Esophagus (tissue), 2 donors: ENCODE measurements at regions not wholly inside any gene's neighbourhood (a gene's known extent, or its start where the extent isn't known, plus 50 kb on each side); places are given as distances from the start of the nearest gene placed in this dataset.

Experiments used
- H3K27ac ChIP-seq, 2 donors: one replicate each; pipeline ENCODE4 v1.5.1; 2013; ENCODE audit warnings: low read depth in 2 of 2, mild to moderate bottlenecking in 2 of 2, inconsistent platforms in 1 of 2, low read length in 1 of 2, moderate library complexity in 1 of 2
- H3K27me3 ChIP-seq, 2 donors: one replicate each; pipeline ENCODE4 v1.6.1; 2013; ENCODE audit warnings: low read length in 2 of 2, control low read depth in 1 of 2, mild to moderate bottlenecking in 1 of 2; ENCODE audit not compliant: insufficient read depth in 2 of 2, control insufficient read depth in 1 of 2
- H3K36me3 ChIP-seq, 2 donors: one replicate each; pipeline ENCODE4 v1.6.1; 2013; ENCODE audit warnings: low read length in 1 of 2; ENCODE audit not compliant: control insufficient read depth in 2 of 2, insufficient read depth in 2 of 2
- H3K4me1 ChIP-seq, 2 donors: one replicate each; pipeline ENCODE4 v1.6.1; 2013; ENCODE audit warnings: low read length in 1 of 2; ENCODE audit not compliant: control insufficient read depth in 2 of 2, insufficient read depth in 2 of 2
- H3K4me3 ChIP-seq, 2 donors: one replicate each; pipeline ENCODE4 v1.5.1; 2013; ENCODE audit warnings: low read length in 2 of 2, mild to moderate bottlenecking in 2 of 2, low read depth in 1 of 2, moderate library complexity in 1 of 2
- H3K9me3 ChIP-seq, 2 donors: one replicate each; pipeline ENCODE4 v1.6.1; 2013; ENCODE audit warnings: mild to moderate bottlenecking in 2 of 2, low read depth in 1 of 2, low read length in 1 of 2, moderate library complexity in 1 of 2; ENCODE audit not compliant: control insufficient read depth in 2 of 2, insufficient read depth in 1 of 2
- WGBS, 2 donors: extraction: QIAGEN DNeasy Blood & Tissue Kit; methylation state at CpG; one replicate each; pipeline ENCODE4 v1.1.7; 2013; 5-methylcytosine and 5-hydroxymethylcytosine counted together
- donor health status: healthy with polysubstance abuse.
- donor health status: Bipolar disorder and iron deficiency.

- WGBS, 2 donors: 74 to 78% methylated on average over 15 of the region's 15 CpGs
Measured at GRCh38 chr22:49068861-49069500, 758.7 kb downstream of the BRD1 start.

DNA sequence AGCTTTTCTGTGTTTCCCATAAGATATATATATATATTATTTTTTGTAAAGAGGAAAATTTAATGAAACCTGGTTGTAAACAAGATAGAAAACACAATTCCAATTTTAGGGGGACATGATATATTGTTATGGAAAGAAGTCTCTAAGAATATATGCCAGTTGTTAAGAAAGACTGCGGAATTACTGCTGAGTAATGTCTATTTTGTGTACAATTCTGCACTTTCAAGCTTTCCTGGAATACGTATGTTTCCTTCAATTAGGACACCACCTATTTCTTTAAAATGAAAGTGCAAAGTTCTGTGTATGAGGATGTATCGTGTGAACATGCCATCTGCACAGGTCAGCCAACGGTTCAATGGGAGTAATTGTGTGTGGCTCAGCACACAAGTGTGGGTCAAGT, 760.2 kb downstream of the BRD1 start:
- 72 to 82% methylated on average over 4 of the region's 4 CpGs for WGBS, 2 donors
- H3K27me3 ChIP-seq: peaks cover 3% of the 10 kb centered on the region in 2 donors

More at GRCh38 chr22:49068861-49069500, 758.7 kb downstream of the BRD1 start:
- H3K9me3 ChIP-seq: no peaks in the 10 kb centered on the region
- no peak overlapping the region for H3K4me3 ChIP-seq
- H3K36me3 ChIP-seq: no peaks in the 10 kb centered on the region
- no peak overlapping the region for H3K27ac ChIP-seq
- H3K4me1 ChIP-seq: no peaks in the 10 kb centered on the region
- peaks cover 3% of the 10 kb centered on the region in 2 donors for H3K27me3 ChIP-seq

DNA sequence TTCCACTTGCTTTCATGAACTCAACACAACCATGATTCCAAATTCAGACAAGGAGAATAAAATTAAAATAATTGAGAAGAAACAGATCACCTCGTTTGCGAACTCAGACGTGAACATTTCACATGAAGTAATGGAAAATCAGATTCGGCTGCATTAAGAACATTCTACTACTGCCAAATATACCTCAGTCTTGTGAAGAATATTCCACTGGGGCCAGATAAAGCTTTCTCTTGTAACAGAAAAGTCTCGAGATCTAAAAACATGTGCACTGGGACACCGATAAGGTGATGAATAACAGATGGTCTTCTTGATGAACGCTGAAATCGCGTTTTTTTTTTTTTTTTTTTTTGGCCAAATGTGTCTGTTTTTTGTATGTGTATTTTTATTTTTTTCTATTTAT, 761.1 kb downstream of the BRD1 start:
- no peaks in the 10 kb centered on the region for H3K4me1 ChIP-seq
- no peaks in the 10 kb centered on the region for H3K9me3 ChIP-seq
- H3K27ac ChIP-seq: no peak overlapping the region
- no peak overlapping the region for H3K4me3 ChIP-seq
- H3K27me3 ChIP-seq: peaks cover 3% of the 10 kb centered on the region in 2 donors
- WGBS, 2 donors: 72 to 79% methylated on average over 9 of the region's 9 CpGs
- no peaks in the 10 kb centered on the region for H3K36me3 ChIP-seq

More for the DNA sequence above, 760.2 kb downstream of the BRD1 start:
- H3K4me1 ChIP-seq: no peaks in the 10 kb centered on the region
- H3K9me3 ChIP-seq: no peaks in the 10 kb centered on the region
- no peak overlapping the region for H3K4me3 ChIP-seq
- H3K27ac ChIP-seq: no peak overlapping the region
- H3K36me3 ChIP-seq: no peaks in the 10 kb centered on the region

DNA sequence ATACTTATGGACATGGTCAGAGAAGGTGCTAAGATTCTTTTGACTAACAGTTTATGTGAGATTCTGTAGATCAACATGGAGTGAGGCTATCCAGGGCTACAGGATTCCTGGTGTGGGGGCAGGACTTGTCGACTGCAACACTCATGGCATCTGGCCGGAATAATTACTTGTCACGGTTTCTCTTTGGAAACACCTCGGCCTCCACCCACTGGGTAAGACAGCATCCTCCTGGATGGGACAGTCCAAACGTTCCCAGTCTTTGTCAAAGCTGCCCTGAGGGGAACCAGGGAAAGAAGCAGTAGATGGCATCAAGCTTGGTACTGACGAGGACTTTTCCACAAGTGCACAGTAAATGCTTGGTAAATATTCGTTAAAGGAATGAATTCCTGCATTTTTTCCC, 762.8 kb downstream of the BRD1 start:
- WGBS, 2 donors: 66 to 75% methylated on average over 7 of the region's 7 CpGs
- no peaks in the 10 kb centered on the region for H3K4me1 ChIP-seq

DNA sequence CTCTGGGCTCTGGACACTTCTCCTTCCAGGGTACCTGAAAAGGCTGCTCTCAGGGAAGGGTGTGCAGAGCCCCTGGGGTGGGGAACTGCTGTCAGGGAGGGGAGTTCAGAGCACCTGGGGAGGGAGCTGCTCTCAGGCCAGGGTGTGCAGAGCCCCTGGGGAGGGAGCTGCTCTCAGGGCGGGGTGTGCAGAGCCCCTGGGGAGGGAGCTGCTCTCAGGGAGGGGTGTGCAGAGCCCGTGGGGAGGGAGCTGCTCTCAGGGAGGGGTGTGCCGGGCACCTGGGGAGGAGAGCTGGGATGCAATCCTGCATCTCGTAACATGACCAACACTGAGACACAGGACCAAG, 764.2 kb downstream of the BRD1 start:
- Histone ChIP-seq H3K4me3 (no peak overlapping the region), H3K9me3 (no peaks in the 10 kb centered on the region), H3K27me3 (peaks cover 0 to 3% of the 10 kb centered on the region in 2 donors), H3K27ac (no peak overlapping the region), H3K36me3 (no peaks in the 10 kb centered on the region), H3K4me1 (no peaks in the 10 kb centered on the region)
- 52 to 56% methylated on average over 4 of the region's 4 CpGs for WGBS, 2 donors

More for the DNA sequence above, 762.8 kb downstream of the BRD1 start:
- Histone ChIP-seq H3K4me3 (no peak overlapping the region), H3K27ac (no peak overlapping the region), H3K9me3 (no peaks in the 10 kb centered on the region), H3K36me3 (no peaks in the 10 kb centered on the region), H3K27me3 (peaks cover 3% of the 10 kb centered on the region in 2 donors)

DNA sequence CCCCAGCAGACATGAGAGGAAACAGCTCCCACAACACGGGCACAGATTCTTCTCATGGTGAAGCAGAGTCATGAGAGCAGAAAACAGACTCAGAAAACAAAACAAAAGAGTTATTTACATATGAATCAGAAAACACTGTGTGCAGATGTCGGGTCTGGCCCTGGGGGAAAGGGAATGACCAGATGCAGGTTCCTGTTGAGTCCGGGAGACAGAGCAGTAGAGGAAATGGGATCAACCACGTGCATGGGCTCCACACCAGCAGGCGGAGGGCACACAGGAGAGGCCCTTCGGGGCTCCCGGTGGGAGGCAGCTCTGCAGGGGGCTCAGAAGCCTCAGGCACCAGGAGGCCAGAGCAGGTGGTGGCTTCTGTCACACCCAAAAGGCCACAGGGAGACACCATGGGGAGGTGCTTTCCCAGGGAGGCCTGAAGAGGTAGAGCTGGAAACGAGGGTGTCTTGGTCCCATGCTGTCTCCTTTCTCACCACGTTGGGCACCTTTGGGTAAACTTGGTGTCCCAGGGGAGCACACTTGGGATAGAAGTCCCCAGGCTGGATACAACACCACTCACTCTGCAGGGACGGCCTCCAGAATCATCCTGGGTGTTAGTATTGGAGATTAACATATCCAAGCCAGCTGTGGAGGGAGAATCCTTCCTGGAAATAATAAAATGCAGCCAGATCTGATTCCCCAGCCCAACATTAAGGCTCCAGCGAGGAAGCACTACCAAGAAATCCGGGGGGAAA, 764.7 kb downstream of the BRD1 start:
- H3K27me3 ChIP-seq: peaks cover 0 to 3% of the 10 kb centered on the region in 2 donors
- H3K4me3 ChIP-seq: no peak overlapping the region
- H3K9me3 ChIP-seq: no peaks in the 10 kb centered on the region
- H3K4me1 ChIP-seq: no peaks in the 10 kb centered on the region
- no peaks in the 10 kb centered on the region for H3K36me3 ChIP-seq
- no peak overlapping the region for H3K27ac ChIP-seq
- WGBS, 2 donors: 38 to 42% methylated on average over 12 of the region's 12 CpGs

GRCh38 chr22:49062155-49062801, 765.4 kb downstream of the BRD1 start:
- 67 to 76% methylated on average over 17 of the region's 17 CpGs for WGBS, 2 donors

GRCh38 chr22:49057910-49058309, 769.8 kb downstream of the BRD1 start:
- Histone ChIP-seq H3K4me3 (no peak overlapping the region), H3K27ac (no peak overlapping the region), H3K9me3 (no peaks in the 10 kb centered on the region), H3K27me3 (no peaks in the 10 kb centered on the region), H3K4me1 (no peaks in the 10 kb centered on the region), H3K36me3 (no peaks in the 10 kb centered on the region)
- WGBS, 2 donors: 82 to 91% methylated on average over 7 of the region's 7 CpGs

More at GRCh38 chr22:49062155-49062801, 765.4 kb downstream of the BRD1 start:
- Histone ChIP-seq H3K4me3 (no peak overlapping the region), H3K27ac (no peak overlapping the region), H3K4me1 (no peaks in the 10 kb centered on the region), H3K27me3 (peaks cover 0 to 3% of the 10 kb centered on the region in 2 donors), H3K9me3 (no peaks in the 10 kb centered on the region), H3K36me3 (no peaks in the 10 kb centered on the region)

GRCh38 chr22:49056301-49056700, 771.4 kb downstream of the BRD1 start:
- Histone ChIP-seq H3K36me3 (no peaks in the 10 kb centered on the region), H3K27ac (no peak overlapping the region)
- WGBS, 2 donors: 86 to 88% methylated on average over 4 of the region's 4 CpGs

More at GRCh38 chr22:49056301-49056700, 771.4 kb downstream of the BRD1 start:
- Histone ChIP-seq H3K4me3 (no peak overlapping the region), H3K27me3 (no peaks in the 10 kb centered on the region), H3K9me3 (no peaks in the 10 kb centered on the region), H3K4me1 (no peaks in the 10 kb centered on the region)
